ENCODE measurements at regions not wholly inside any gene's neighbourhood (a gene's known extent, or its start where the extent isn't known, plus 50 kb on each side); places are given as distances from the start of the nearest gene placed in this dataset.

DNA sequence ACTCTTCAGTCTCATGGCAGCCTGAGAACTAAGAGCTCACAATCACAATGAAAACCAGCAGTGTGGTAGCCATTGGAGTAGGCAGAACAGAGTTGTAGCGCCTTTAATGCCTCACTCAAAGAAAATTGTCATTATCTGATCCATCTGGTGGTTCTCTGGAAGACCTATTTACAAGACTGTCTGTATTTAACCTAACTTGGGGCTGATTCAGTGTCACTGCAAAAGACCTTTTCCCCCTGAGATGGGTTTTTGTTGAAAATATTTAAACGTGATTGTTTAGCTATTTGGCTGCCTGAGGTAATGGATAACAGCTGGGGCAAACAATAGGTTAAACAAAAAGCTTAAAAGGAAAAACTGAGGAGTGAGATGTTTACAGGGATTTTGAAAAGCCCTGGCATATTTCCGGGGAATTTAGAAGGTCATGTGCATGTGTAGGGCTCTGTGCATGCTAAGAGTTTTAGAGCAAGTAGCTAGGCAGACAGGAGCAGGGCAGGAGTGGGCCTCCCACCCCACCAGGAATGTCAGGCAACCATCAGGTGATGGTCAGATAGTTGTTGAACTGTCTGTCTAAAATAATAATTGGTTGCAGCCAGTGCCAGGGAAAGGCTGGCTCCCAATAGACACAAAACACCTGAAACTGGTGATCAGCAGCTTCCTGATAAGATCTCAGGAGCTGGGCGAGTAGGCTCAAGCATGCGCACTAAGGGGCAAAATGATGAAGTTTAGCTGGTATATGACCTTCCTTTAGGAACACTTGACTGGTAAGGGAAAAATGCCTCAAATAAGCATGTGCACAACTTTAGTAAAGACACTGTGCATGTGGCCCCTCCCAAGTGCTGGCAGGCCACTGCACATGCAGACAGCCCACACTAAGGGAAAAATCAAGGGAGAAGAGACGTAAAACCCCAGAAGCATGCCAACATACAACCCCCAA is 70.8 kb upstream of the AKIRIN2 start (continued):
- TF ChIP-seq, protein P1, sequence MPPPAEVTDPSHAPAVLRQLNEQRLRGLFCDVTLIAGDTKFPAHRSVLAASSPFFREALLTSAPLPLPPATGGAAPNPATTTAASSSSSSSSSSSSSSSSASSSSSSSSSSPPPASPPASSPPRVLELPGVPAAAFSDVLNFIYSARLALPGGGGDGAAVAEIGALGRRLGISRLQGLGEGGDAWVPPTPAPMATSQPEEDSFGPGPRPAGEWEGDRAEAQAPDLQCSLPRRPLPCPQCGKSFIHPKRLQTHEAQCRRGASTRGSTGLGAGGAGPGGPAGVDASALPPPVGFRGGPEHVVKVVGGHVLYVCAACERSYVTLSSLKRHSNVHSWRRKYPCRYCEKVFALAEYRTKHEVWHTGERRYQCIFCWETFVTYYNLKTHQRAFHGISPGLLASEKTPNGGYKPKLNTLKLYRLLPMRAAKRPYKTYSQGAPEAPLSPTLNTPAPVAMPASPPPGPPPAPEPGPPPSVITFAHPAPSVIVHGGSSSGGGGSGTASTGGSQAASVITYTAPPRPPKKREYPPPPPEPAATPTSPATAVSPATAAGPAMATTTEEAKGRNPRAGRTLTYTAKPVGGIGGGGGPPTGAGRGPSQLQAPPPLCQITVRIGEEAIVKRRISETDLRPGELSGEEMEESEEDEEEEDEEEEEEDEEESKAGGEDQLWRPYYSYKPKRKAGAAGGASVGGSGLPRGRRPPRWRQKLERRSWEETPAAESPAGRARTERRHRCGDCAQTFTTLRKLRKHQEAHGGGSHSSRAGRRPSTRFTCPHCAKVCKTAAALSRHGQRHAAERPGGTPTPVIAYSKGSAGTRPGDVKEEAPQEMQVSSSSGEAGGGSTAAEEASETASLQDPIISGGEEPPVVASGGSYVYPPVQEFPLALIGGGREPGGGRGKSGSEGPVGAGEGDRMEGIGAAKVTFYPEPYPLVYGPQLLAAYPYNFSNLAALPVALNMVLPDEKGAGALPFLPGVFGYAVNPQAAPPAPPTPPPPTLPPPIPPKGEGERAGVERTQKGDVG (CRISPR knock-in tag; IDR thresholded peaks at IDR 0.05; ENCODE audit: borderline replicate concordance) = 0 out of 2 replicates have a peak, but pooled peaks have one; percentile 31
- TF ChIP-seq MEF2D (CRISPR knock-in tag; IDR thresholded peaks at IDR 0.05) (0 out of 2 replicates have a peak, but pooled peaks have one; percentile 75), ZBTB7B (CRISPR knock-in tag; IDR thresholded peaks at IDR 0.05) (peak; percentile 55; the same call in 1 of the 2 replicates), ARNTL (CRISPR knock-in tag; IDR thresholded peaks at IDR 0.05) (no peak), PCBP2 (optimal IDR thresholded peaks at IDR 0.05; ENCODE audit: low read depth, low read length, poor library complexity, severe bottlenecking) (no peak), MED13 (CRISPR knock-in tag; IDR thresholded peaks at IDR 0.05) (no peak), ATF1 (CRISPR knock-in tag; IDR thresholded peaks at IDR 0.05) (no peak; the same call in 1 of the 2 replicates), CBX5 (CRISPR knock-in tag; IDR thresholded peaks at IDR 0.05; ENCODE audit: borderline replicate concordance) (0 out of 2 replicates have a peak, but pooled peaks have one; percentile 8), RFX1 (IDR thresholded peaks at IDR 0.05) (no peak), ZXDC (CRISPR knock-in tag; IDR thresholded peaks at IDR 0.05) (no peak), STAT5B (CRISPR knock-in tag; IDR thresholded peaks at IDR 0.05) (no peak), TFAP4 (IDR thresholded peaks at IDR 0.05; ENCODE audit: borderline replicate concordance, low read depth) (peak; percentile 74), ISX (CRISPR knock-in tag; conservative IDR thresholded peaks at IDR 0.05) (no peak), ZSCAN29 (CRISPR knock-in tag; conservative IDR thresholded peaks at IDR 0.05) (0 out of 2 replicates have a peak, but pooled peaks have one; percentile 46), ZBTB44 (CRISPR knock-in tag; IDR thresholded peaks at IDR 0.05) (no peak), ZNF160 (CRISPR knock-in tag; IDR thresholded peaks at IDR 0.05) (no peak), SSRP1 (CRISPR knock-in tag; IDR thresholded peaks at IDR 0.05) (no peak), ZNF879 (CRISPR knock-in tag; IDR thresholded peaks at IDR 0.05) (no peak), KLF6 (CRISPR knock-in tag; IDR thresholded peaks at IDR 0.05) (no peak), ZBTB20 (CRISPR knock-in tag; IDR thresholded peaks at IDR 0.05; ENCODE audit: borderline replicate concordance, low read depth) (peak; percentile 63; the same call in 1 of the 2 replicates), ZFY (CRISPR knock-in tag; IDR thresholded peaks at IDR 0.05) (no peak)
- TF ChIP-seq, protein P2, sequence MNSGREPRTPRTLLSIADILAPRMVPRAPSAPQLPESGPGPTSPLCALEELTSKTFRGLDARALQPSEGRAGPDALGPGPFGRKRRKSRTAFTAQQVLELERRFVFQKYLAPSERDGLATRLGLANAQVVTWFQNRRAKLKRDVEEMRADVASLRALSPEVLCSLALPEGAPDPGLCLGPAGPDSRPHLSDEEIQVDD (CRISPR knock-in tag; IDR thresholded peaks at IDR 0.05; ENCODE audit: borderline replicate concordance) = no peak
